Stomach (tissue), 8 donors: ENCODE measurements at regions not wholly inside any gene's neighbourhood (a gene's known extent, or its start where the extent isn't known, plus 50 kb on each side); places are given as distances from the start of the nearest gene placed in this dataset.

Source experiments
- DNase-seq, 2 donors: peaks; one replicate each; pipeline versions ENCODE4 v3.0.0 to v3.0.0-alpha.2; 2013 to 2019
- H3K27ac ChIP-seq, 5 donors: fragments of 200-600 bp in 4 of 5; sonication (generic) in 4 of 5; one replicate each; pipeline ENCODE4 v1.5.1; 2013 to 2019; ENCODE audit warnings: mild to moderate bottlenecking in 1 of 5, moderate library complexity in 1 of 5
- H3K27me3 ChIP-seq, 3 donors: fragments of 200-600 bp; sonication (generic); one replicate each; pipeline ENCODE4 v1.5.1; 2017 to 2019; ENCODE audit warnings: mixed run types in 1 of 3
- H3K36me3 ChIP-seq, 4 donors: fragments of 200-600 bp; sonication (generic); 1 replicate in 3 of 4; 2 replicates in 1 of 4; pipeline ENCODE4 v1.5.1; 2016 to 2019
- H3K4me1 ChIP-seq, 4 donors: fragments of 200-600 bp; sonication (generic); one replicate each; pipeline ENCODE4 v1.5.1; 2016 to 2019
- H3K4me3 ChIP-seq, 4 donors: fragments of 200-600 bp; sonication (generic) in 3 of 4; one replicate each; pipeline ENCODE4 v1.5.1; 2016 to 2019; ENCODE audit warnings: mild to moderate bottlenecking in 1 of 4
- H3K9me3 ChIP-seq, 4 donors: fragments of 200-600 bp; sonication (generic); one replicate each; pipeline ENCODE4 v1.5.1; 2016 to 2019
- EP300 ChIP-seq: sonication (generic); formaldehyde crosslinking; IDR thresholded peaks from one replicate; pipeline ENCODE4 v1.6.1; 2017; ENCODE audit warnings: antibody characterized with exemption
- POLR2A ChIP-seq, 4 donors: fragments of 450-650 bp; IDR thresholded peaks; one replicate each; pipeline ENCODE4 v1.6.1; 2016; ENCODE audit warnings: antibody characterized with exemption in 4 of 4, control low read depth in 2 of 4, mild to moderate bottlenecking in 1 of 4, moderate library complexity in 1 of 4
- POLR2AphosphoS5 ChIP-seq, 3 donors: sonication (generic); formaldehyde crosslinking; IDR thresholded peaks; one replicate each; pipeline ENCODE4 v1.6.1; 2016; ENCODE audit warnings: antibody characterized with exemption in 3 of 3
- WGBS, 5 donors: extraction: QIAGEN DNeasy Blood & Tissue Kit in 3 of 5; methylation state at CpG; one replicate each; pipeline versions ENCODE4 v1.1.5 to v1.1.7; 2013 to 2018; 5-methylcytosine and 5-hydroxymethylcytosine counted together
- intact Hi-C: fragments of 100-400 bp; cut with DNase I; formaldehyde crosslinking; loops from one replicate; pipeline ENCODE4 v1.15.1; 2023; ENCODE audit warnings: low total_unique reads
- TF ChIP-seq, protein P1 (sequence below), 7 experiments: fragments of 450-650 bp in 4 of 7; fragments of 200-600 bp in 3 of 7; sonication (generic) in 3 of 7; IDR thresholded peaks; one replicate each; pipeline ENCODE4 v1.5.1; 2016 to 2019; ENCODE audit warnings: antibody characterized with exemption in 7 of 7, control low read depth in 2 of 7, mild to moderate bottlenecking in 1 of 7
- donor health status: healthy with polysubstance abuse.
- donor health status: Bipolar disorder and iron deficiency.
- donor health status: healthy.

GRCh38 chr1:229192031-229192430 is 78.9 kb upstream of the RAB4A start:
- Histone ChIP-seq H3K9me3 (no peaks in the 10 kb centered on the region), H3K27ac (no peak overlapping the region), H3K27me3 (no peaks in the 10 kb centered on the region), H3K4me1 (no peaks in the 10 kb centered on the region), H3K4me3 (no peak overlapping the region), H3K36me3 (no peaks in the 10 kb centered on the region)
- 53 to 68% (median 62%) methylated on average over 1 of the region's 1 CpG for WGBS, 5 donors
- TF ChIP-seq POLR2A (IDR thresholded peaks at IDR 0.05) (no peak), POLR2AphosphoS5 (IDR thresholded peaks at IDR 0.05) (no peak), EP300 (no peak)
- TF ChIP-seq, protein P1, sequence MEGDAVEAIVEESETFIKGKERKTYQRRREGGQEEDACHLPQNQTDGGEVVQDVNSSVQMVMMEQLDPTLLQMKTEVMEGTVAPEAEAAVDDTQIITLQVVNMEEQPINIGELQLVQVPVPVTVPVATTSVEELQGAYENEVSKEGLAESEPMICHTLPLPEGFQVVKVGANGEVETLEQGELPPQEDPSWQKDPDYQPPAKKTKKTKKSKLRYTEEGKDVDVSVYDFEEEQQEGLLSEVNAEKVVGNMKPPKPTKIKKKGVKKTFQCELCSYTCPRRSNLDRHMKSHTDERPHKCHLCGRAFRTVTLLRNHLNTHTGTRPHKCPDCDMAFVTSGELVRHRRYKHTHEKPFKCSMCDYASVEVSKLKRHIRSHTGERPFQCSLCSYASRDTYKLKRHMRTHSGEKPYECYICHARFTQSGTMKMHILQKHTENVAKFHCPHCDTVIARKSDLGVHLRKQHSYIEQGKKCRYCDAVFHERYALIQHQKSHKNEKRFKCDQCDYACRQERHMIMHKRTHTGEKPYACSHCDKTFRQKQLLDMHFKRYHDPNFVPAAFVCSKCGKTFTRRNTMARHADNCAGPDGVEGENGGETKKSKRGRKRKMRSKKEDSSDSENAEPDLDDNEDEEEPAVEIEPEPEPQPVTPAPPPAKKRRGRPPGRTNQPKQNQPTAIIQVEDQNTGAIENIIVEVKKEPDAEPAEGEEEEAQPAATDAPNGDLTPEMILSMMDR (IDR thresholded peaks at IDR 0.05), result no peak
- DNase-seq, result no peak
- intact Hi-C loops, result no loop called here

GRCh38 chr1:229192853-229193252 is 78.1 kb upstream of the RAB4A start:
- H3K27me3 ChIP-seq, result no peaks in the 10 kb centered on the region
- H3K36me3 ChIP-seq, result no peaks in the 10 kb centered on the region
- no peaks in the 10 kb centered on the region for H3K4me1 ChIP-seq
- intact Hi-C loops, result no loop called here
- TF ChIP-seq POLR2A (IDR thresholded peaks at IDR 0.05), result no peak
- no peak for TF ChIP-seq POLR2AphosphoS5 (IDR thresholded peaks at IDR 0.05)
- TF ChIP-seq, protein P1 (IDR thresholded peaks at IDR 0.05), result no peak
- no peak for TF ChIP-seq EP300
- 77 to 88% (median 80%) methylated on average over 4 of the region's 4 CpGs for WGBS, 5 donors
- DNase-seq, result no peak
- H3K27ac ChIP-seq, result no peak overlapping the region
- H3K4me3 ChIP-seq, result no peak overlapping the region
- no peaks in the 10 kb centered on the region for H3K9me3 ChIP-seq

GRCh38 chr1:229194096-229194495 is 76.8 kb upstream of the RAB4A start:
- no peaks in the 10 kb centered on the region for H3K27me3 ChIP-seq
- no peaks in the 10 kb centered on the region for H3K9me3 ChIP-seq
- no peak overlapping the region for H3K27ac ChIP-seq
- H3K4me1 ChIP-seq, result peaks cover 0 to 7% (median under 1%) of the 10 kb centered on the region in 4 donors
- no peak for DNase-seq
- no peaks in the 10 kb centered on the region for H3K36me3 ChIP-seq
- intact Hi-C loops, result no loop called here
- H3K4me3 ChIP-seq, result no peak overlapping the region
- WGBS, 5 donors, result 93 to 95% (median 93%) methylated on average over 9 of the region's 9 CpGs
- no peak for TF ChIP-seq EP300

- Histone ChIP-seq H3K9me3 (no peaks in the 10 kb centered on the region), H3K27me3 (no peaks in the 10 kb centered on the region), H3K4me3 (no peak overlapping the region), H3K27ac (no peak overlapping the region), H3K36me3 (no peaks in the 10 kb centered on the region), H3K4me1 (peaks cover 11 to 19% (median 12%) of the 10 kb centered on the region in 4 donors)
- TF ChIP-seq POLR2AphosphoS5 (IDR thresholded peaks at IDR 0.05), result no peak
- intact Hi-C loops, result no loop called here
- 81 to 95% (median 88%) methylated on average over 1 of the region's 1 CpG for WGBS, 5 donors
- DNase-seq, result no peak
Measured at GRCh38 chr1:229195246-229195645, 75.7 kb upstream of the RAB4A start.

- Histone ChIP-seq H3K9me3 (no peaks in the 10 kb centered on the region), H3K4me1 (peaks cover 12 to 22% (median 14%) of the 10 kb centered on the region in 4 donors), H3K4me3 (no peak overlapping the region), H3K36me3 (no peaks in the 10 kb centered on the region), H3K27me3 (no peaks in the 10 kb centered on the region), H3K27ac (no peak overlapping the region)
- DNase-seq, result no peak
- TF ChIP-seq, protein P1 (IDR thresholded peaks at IDR 0.05), result no peak
- TF ChIP-seq POLR2A (IDR thresholded peaks at IDR 0.05) (no peak), POLR2AphosphoS5 (IDR thresholded peaks at IDR 0.05) (no peak), EP300 (no peak)
- intact Hi-C loops, result no loop called here
- WGBS, 5 donors, result 83 to 92% (median 89%) methylated on average over 6 of the region's 6 CpGs
Measured at GRCh38 chr1:229196404-229197264, 74.3 kb upstream of the RAB4A start.
